ENCODE measurements at regions not wholly inside any gene's neighbourhood (a gene's known extent, or its start where the extent isn't known, plus 50 kb on each side); places are given as distances from the start of the nearest gene placed in this dataset.
A peak's percentile ranks its signal among the peaks of the same experiment; 100 is the strongest.

DNA sequence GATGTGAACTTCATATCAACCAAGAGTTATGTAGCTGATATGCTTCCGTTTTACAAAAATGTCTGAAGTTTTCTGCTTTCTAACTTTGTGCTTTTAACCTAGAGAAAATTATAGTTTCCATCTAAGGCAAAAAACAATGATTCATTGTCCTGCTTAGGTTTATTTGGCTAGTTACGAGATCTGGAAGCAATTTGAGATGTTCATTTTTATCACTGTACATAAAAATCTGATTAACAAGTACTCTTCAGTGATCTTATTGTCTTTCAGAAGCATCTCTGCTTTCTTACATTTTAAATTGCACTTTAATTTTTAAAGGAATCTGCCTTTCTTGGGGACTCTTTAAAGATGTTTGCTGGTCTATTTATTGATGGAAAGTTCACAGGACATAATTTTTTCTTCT is 188.1 kb downstream of the RFC3 start:
- H3K27ac ChIP-seq = no peak overlapping the region
- no peak for TF ChIP-seq CTCF (IDR thresholded peaks at IDR 0.05)
- TF ChIP-seq ZFX (IDR thresholded peaks at IDR 0.05; ENCODE audit: borderline replicate concordance) = no peak

DNA sequence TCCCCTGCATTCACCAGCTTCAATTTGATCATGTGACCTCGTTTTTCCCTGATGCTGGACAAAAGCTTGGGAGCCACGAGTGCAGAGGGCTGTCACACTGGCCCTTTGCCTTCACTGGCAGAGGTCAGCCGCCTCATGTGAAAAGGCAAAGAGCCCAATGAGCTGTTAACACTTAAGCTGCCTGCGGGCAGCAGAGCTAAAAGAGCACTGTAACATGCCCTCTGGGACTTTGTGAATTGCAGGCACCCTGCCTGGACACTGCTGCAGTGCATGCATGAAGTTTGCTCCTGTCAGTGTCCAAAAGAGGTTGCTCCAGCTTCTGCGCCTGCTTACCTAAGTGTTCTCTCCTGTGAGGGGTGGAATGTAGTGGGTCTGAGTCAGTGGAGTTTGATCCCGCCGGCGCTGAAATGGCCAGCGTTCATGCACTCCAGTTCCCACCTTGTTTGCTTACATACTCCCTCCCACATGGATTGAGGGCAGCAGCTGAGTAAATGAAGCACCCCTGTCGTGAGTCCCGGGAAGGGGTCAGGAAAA is 193.7 kb downstream of the RFC3 start:
- no peak for TF ChIP-seq CTCF (IDR thresholded peaks at IDR 0.05)
- no peak for TF ChIP-seq ZFX (IDR thresholded peaks at IDR 0.05; ENCODE audit: borderline replicate concordance)

DNA sequence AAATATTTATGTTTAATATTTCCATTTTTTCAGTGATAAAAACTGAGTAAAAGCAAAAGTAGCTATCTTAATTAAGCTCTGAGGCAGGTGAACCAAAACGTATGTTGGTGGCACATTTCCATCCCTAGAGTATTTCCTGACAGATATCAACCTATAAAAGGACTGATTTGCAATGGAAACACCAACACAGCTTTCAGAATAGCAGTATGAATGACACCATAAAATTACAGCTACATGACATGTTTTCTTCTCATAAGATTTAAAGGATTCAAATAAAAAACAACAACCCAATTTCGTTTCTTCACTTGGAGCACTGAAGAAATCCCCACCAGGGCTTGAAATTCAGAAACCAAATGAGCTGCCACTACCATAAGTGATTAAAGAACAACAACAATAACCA is 194.4 kb downstream of the RFC3 start:
- H3K27ac ChIP-seq = no peak overlapping the region
- no peak for TF ChIP-seq ZFX (IDR thresholded peaks at IDR 0.05; ENCODE audit: borderline replicate concordance)
- TF ChIP-seq CTCF (IDR thresholded peaks at IDR 0.05) = no peak

More for the DNA sequence above, 193.7 kb downstream of the RFC3 start:
- no peak overlapping the region for H3K27ac ChIP-seq

- H3K27ac ChIP-seq = no peak overlapping the region
- TF ChIP-seq CTCF (IDR thresholded peaks at IDR 0.05) (no peak), ZFX (IDR thresholded peaks at IDR 0.05; ENCODE audit: borderline replicate concordance) (no peak)
These were observed 195.1 kb downstream of the RFC3 start for GRCh38 chr13:34013061-34013460.

- H3K27ac ChIP-seq = no peak overlapping the region
- TF ChIP-seq ZFX (IDR thresholded peaks at IDR 0.05; ENCODE audit: borderline replicate concordance) (no peak), CTCF (IDR thresholded peaks at IDR 0.05) (no peak)
These were observed 199.3 kb downstream of the RFC3 start for GRCh38 chr13:34017231-34017630.

- TF ChIP-seq CTCF (IDR thresholded peaks at IDR 0.05) (no peak), ZFX (IDR thresholded peaks at IDR 0.05; ENCODE audit: borderline replicate concordance) (no peak)
- H3K27ac ChIP-seq = peak overlapping the region; percentile 57
These were observed 201.9 kb downstream of the RFC3 start for GRCh38 chr13:34019870-34020269.

DNA sequence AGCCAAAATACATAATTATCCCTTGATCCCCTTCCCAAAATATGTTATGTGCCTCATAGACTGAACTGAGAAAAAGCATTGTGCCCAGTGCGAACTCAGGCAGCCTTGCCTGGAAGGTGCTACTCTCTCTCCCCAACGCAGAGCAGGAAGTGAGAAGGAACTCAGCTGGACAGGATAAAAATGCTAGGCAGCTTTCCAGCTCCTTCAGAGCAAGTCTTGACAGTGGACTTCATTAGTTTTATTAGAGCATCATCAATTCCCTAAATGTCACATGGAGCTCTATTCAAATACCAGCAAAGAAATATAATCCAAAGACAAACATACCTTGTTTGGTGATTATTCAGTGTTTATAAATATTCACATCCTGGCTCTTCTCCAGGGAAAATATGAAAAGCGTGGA is 202.4 kb downstream of the RFC3 start:
- peak overlapping the region; percentile 57 for H3K27ac ChIP-seq
- TF ChIP-seq ZFX (IDR thresholded peaks at IDR 0.05; ENCODE audit: borderline replicate concordance) (no peak), CTCF (IDR thresholded peaks at IDR 0.05) (no peak)

Data from 22Rv1 (cell line).